HL-60 (cell line): ENCODE measurements at regions not wholly inside any gene's neighbourhood (a gene's known extent, or its start where the extent isn't known, plus 50 kb on each side); places are given as distances from the start of the nearest gene placed in this dataset.

Experiments used
- DNase-seq, 2 experiments: peaks; one replicate each; pipeline ENCODE4 v3.0.0-alpha.2; 2010 to 2020; ENCODE audit warnings: low read depth in 1 of 2, low spot score in 1 of 2
- H3K27ac ChIP-seq: fragments of 250-450 bp; sonication (Bioruptor Pico); replicated peaks from 2 replicates; pipeline ENCODE4 v1.5.1; 2020; ENCODE audit warnings: mild to moderate bottlenecking, moderate library complexity
- H3K27me3 ChIP-seq: fragments of 250-450 bp; sonication (Bioruptor Pico); 2 replicates; pipeline ENCODE4 v1.5.1; 2021; ENCODE audit warnings: mild to moderate bottlenecking, moderate library complexity; ENCODE audit not compliant: insufficient read depth, poor library complexity, severe bottlenecking
- H3K4me3 ChIP-seq: replicated peaks from 2 replicates; pipeline ENCODE4 v1.5.1; 2011; ENCODE audit warnings: mild to moderate bottlenecking, control low read depth, low read length; ENCODE audit not compliant: insufficient read depth
- GABPA ChIP-seq: IDR thresholded peaks from 2 replicates; pipeline ENCODE4 v1.6.1; 2012; ENCODE audit warnings: low read depth
- POLR2AphosphoS5 ChIP-seq: IDR thresholded peaks from 2 replicates; pipeline ENCODE4 v1.6.1; 2012; ENCODE audit warnings: low read depth
- SPI1 ChIP-seq: IDR thresholded peaks from 2 replicates; pipeline ENCODE4 v1.6.1; 2012; ENCODE audit warnings: low read depth, mild to moderate bottlenecking, borderline replicate concordance
- TF ChIP-seq, protein P1 (sequence below): IDR thresholded peaks from one replicate; pipeline ENCODE4 v1.5.1; 2011; ENCODE audit warnings: low read length, control low read depth, inconsistent platforms; ENCODE audit not compliant: insufficient read depth
- TF ChIP-seq, protein P2 (sequence below): IDR thresholded peaks from 2 replicates; pipeline ENCODE4 v1.6.1; 2012; ENCODE audit warnings: low read depth; ENCODE audit not compliant: insufficient replicate concordance

DNA sequence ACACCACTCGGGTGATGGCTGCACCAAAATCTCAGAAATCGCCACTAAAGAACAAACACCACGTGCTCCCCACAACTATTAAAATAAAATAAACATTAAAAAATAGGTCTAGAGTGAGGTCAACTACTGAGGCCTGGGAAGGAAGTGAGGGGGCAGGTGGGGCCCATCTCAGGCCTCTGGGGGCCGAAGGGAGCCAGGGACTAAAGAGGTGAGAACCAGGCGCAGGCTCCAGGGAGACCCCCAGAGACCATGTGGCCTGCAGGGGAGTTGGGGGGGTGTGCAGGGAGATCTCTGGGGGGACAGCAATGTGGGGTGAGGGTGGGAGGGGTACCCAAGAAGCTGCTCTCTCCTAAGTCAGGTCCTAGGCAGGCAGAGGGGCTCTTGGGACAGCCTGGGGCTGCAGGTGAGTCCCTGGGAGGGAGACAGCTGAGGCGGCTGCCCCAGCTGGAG is 111.3 kb upstream of the SMURF2 start:
- DNase-seq, result no peak
- H3K4me3 ChIP-seq, result no peak overlapping the region
- no peaks in the 10 kb centered on the region for H3K27me3 ChIP-seq
- TF ChIP-seq SPI1, result no peak
- TF ChIP-seq, protein P1, sequence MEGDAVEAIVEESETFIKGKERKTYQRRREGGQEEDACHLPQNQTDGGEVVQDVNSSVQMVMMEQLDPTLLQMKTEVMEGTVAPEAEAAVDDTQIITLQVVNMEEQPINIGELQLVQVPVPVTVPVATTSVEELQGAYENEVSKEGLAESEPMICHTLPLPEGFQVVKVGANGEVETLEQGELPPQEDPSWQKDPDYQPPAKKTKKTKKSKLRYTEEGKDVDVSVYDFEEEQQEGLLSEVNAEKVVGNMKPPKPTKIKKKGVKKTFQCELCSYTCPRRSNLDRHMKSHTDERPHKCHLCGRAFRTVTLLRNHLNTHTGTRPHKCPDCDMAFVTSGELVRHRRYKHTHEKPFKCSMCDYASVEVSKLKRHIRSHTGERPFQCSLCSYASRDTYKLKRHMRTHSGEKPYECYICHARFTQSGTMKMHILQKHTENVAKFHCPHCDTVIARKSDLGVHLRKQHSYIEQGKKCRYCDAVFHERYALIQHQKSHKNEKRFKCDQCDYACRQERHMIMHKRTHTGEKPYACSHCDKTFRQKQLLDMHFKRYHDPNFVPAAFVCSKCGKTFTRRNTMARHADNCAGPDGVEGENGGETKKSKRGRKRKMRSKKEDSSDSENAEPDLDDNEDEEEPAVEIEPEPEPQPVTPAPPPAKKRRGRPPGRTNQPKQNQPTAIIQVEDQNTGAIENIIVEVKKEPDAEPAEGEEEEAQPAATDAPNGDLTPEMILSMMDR, result no peak
- TF ChIP-seq POLR2AphosphoS5, result no peak
- no peak for TF ChIP-seq GABPA
- TF ChIP-seq, protein P2, sequence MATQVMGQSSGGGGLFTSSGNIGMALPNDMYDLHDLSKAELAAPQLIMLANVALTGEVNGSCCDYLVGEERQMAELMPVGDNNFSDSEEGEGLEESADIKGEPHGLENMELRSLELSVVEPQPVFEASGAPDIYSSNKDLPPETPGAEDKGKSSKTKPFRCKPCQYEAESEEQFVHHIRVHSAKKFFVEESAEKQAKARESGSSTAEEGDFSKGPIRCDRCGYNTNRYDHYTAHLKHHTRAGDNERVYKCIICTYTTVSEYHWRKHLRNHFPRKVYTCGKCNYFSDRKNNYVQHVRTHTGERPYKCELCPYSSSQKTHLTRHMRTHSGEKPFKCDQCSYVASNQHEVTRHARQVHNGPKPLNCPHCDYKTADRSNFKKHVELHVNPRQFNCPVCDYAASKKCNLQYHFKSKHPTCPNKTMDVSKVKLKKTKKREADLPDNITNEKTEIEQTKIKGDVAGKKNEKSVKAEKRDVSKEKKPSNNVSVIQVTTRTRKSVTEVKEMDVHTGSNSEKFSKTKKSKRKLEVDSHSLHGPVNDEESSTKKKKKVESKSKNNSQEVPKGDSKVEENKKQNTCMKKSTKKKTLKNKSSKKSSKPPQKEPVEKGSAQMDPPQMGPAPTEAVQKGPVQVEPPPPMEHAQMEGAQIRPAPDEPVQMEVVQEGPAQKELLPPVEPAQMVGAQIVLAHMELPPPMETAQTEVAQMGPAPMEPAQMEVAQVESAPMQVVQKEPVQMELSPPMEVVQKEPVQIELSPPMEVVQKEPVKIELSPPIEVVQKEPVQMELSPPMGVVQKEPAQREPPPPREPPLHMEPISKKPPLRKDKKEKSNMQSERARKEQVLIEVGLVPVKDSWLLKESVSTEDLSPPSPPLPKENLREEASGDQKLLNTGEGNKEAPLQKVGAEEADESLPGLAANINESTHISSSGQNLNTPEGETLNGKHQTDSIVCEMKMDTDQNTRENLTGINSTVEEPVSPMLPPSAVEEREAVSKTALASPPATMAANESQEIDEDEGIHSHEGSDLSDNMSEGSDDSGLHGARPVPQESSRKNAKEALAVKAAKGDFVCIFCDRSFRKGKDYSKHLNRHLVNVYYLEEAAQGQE, result no peak
- H3K27ac ChIP-seq, result no peak overlapping the region

GRCh38 chr17:64772845-64773299 is 110.8 kb upstream of the SMURF2 start:
- H3K27ac ChIP-seq, result peak overlapping the region; percentile 30
- no peaks in the 10 kb centered on the region for H3K27me3 ChIP-seq
- TF ChIP-seq GABPA (no peak), POLR2AphosphoS5 (no peak), SPI1 (no peak)
- TF ChIP-seq, protein P1, result no peak
- no peak for DNase-seq
- no peak overlapping the region for H3K4me3 ChIP-seq

GRCh38 chr17:64771980-64772844 is 110.1 kb upstream of the SMURF2 start:
- H3K27ac ChIP-seq, result peak overlapping the region; percentile 30
- H3K27me3 ChIP-seq, result no peaks in the 10 kb centered on the region
- no peak for DNase-seq
- TF ChIP-seq, protein P2, result no peak
- TF ChIP-seq SPI1, result no peak
- TF ChIP-seq POLR2AphosphoS5, result no peak
- TF ChIP-seq, protein P1, result no peak
- no peak overlapping the region for H3K4me3 ChIP-seq

GRCh38 chr17:64769712-64770111 is 107.6 kb upstream of the SMURF2 start:
- DNase-seq, result no peak
- no peak overlapping the region for H3K27ac ChIP-seq
- no peak for TF ChIP-seq POLR2AphosphoS5
- TF ChIP-seq GABPA, result no peak
- no peak for TF ChIP-seq SPI1
- TF ChIP-seq, protein P1, result no peak
- TF ChIP-seq, protein P2, result no peak
- no peaks in the 10 kb centered on the region for H3K27me3 ChIP-seq
- H3K4me3 ChIP-seq, result no peak overlapping the region
